Natural killer cell (primary cell): ENCODE measurements at regions not wholly inside any gene's neighbourhood (a gene's known extent, or its start where the extent isn't known, plus 50 kb on each side); places are given as distances from the start of the nearest gene placed in this dataset.

ENCODE experiments used
- ATAC-seq, 3 donors: fragments of 150-1000 bp in 2 of 3; fragments of 200-7000 bp in 1 of 3; cut with Tn5 transposase; 1 replicate in 1 of 3; 2 replicates in 2 of 3; pipeline ENCODE4 v1.10.0; 2021; ENCODE audit warnings: mild to moderate bottlenecking in 2 of 3, moderate library complexity in 2 of 3
- DNase-seq, 2 donors: peaks; one replicate each; pipeline versions ENCODE4 v3.0.0 to v3.0.0-alpha.2; 2013 to 2021; ENCODE audit warnings: mixed read lengths in 1 of 2
- H3K27ac ChIP-seq: one replicate; pipeline ENCODE4 v1.5.1; 2013; ENCODE audit warnings: mild to moderate bottlenecking, low read length
- H3K27me3 ChIP-seq: one replicate; pipeline ENCODE4 v1.6.1; 2013; ENCODE audit warnings: low read length; ENCODE audit not compliant: control insufficient read depth, insufficient read depth
- H3K36me3 ChIP-seq: one replicate; pipeline ENCODE4 v1.6.1; 2013; ENCODE audit warnings: low read length; ENCODE audit not compliant: control insufficient read depth, insufficient read depth
- H3K4me1 ChIP-seq: one replicate; pipeline ENCODE4 v1.6.1; 2013; ENCODE audit warnings: low read length; ENCODE audit not compliant: control insufficient read depth, insufficient read depth
- H3K4me3 ChIP-seq: one replicate; pipeline ENCODE4 v1.5.1; 2013; ENCODE audit warnings: low read length
- H3K9me3 ChIP-seq: one replicate; pipeline ENCODE4 v1.6.1; 2013; ENCODE audit warnings: low read length; ENCODE audit not compliant: control insufficient read depth, insufficient read depth
- H3K27ac Mint-ChIP-seq, 2 donors: one replicate each; pipeline ENCODE4 v1.8.0; 2022; ENCODE audit warnings: mild to moderate bottlenecking in 2 of 2, mixed read lengths in 2 of 2, moderate library complexity in 1 of 2
- H3K27me3 Mint-ChIP-seq, 2 donors: one replicate each; pipeline ENCODE4 v1.8.0; 2022; ENCODE audit warnings: low read depth in 2 of 2, mixed read lengths in 2 of 2
- H3K36me3 Mint-ChIP-seq: one replicate; pipeline ENCODE4 v1.8.0; 2022; ENCODE audit warnings: mixed read lengths
- H3K4me1 Mint-ChIP-seq, 2 donors: one replicate each; pipeline ENCODE4 v1.8.0; 2022; ENCODE audit warnings: mixed read lengths in 2 of 2
- H3K4me3 Mint-ChIP-seq: one replicate; pipeline ENCODE4 v1.8.0; 2022; ENCODE audit warnings: mild to moderate bottlenecking, moderate library complexity, mixed read lengths
- H3K9me3 Mint-ChIP-seq, 2 donors: one replicate each; pipeline ENCODE4 v1.8.0; 2022; ENCODE audit warnings: mixed read lengths in 2 of 2
- CTCF ChIP-seq: fragments of 200-600 bp; IDR thresholded peaks from one replicate; pipeline ENCODE4 v1.8.0; 2022; ENCODE audit warnings: antibody characterized with exemption
- WGBS: methylation state at CpG from one replicate; pipeline ENCODE4 v1.1.7; 2013; ENCODE audit warnings: missing lambda C conversion rate; ENCODE audit not compliant: insufficient coverage; 5-methylcytosine and 5-hydroxymethylcytosine counted together
- intact Hi-C: fragments of 100-400 bp; cut with micrococcal nuclease; formaldehyde crosslinking; loops from one replicate; pipeline ENCODE4 v1.14.2; 2022

- H3K36me3 Mint-ChIP-seq: no peaks in the 10 kb centered on the region
Observed at GRCh38 chr6:149181304-149181703, 136.2 kb upstream of the TAB2 start.

GRCh38 chr6:149182262-149182661, 135.2 kb upstream of the TAB2 start:
- peaks cover 6 to 8% of the 10 kb centered on the region in 2 donors for H3K27me3 Mint-ChIP-seq

More at GRCh38 chr6:149181304-149181703, 136.2 kb upstream of the TAB2 start:
- ATAC-seq: no peak
- no peaks in the 10 kb centered on the region for H3K9me3 ChIP-seq
- no peak overlapping the region for H3K4me3 Mint-ChIP-seq
- no peaks in the 10 kb centered on the region for H3K4me1 Mint-ChIP-seq
- intact Hi-C loops: no loop called here
- H3K9me3 Mint-ChIP-seq: no peaks in the 10 kb centered on the region
- no peak overlapping the region for H3K27ac Mint-ChIP-seq
- H3K4me1 ChIP-seq: no peaks in the 10 kb centered on the region
- H3K4me3 ChIP-seq: no peak overlapping the region
- peaks cover 4 to 8% of the 10 kb centered on the region in 2 donors for H3K27me3 Mint-ChIP-seq
- no peak for TF ChIP-seq CTCF
- H3K27me3 ChIP-seq: no peaks in the 10 kb centered on the region
- DNase-seq: no peak
- 83% methylated on average over 5 of the region's 5 CpGs for WGBS
- no peak overlapping the region for H3K27ac ChIP-seq
- H3K36me3 ChIP-seq: no peaks in the 10 kb centered on the region

GRCh38 chr6:149184523-149184922, 133.0 kb upstream of the TAB2 start:
- H3K4me1 ChIP-seq: no peaks in the 10 kb centered on the region
- 92% methylated on average over 2 of the region's 2 CpGs for WGBS
- no peak overlapping the region for H3K27ac ChIP-seq
- no peaks in the 10 kb centered on the region for H3K9me3 Mint-ChIP-seq
- no peaks in the 10 kb centered on the region for H3K9me3 ChIP-seq
- no peaks in the 10 kb centered on the region for H3K36me3 Mint-ChIP-seq
- H3K27me3 ChIP-seq: no peaks in the 10 kb centered on the region
- no peaks in the 10 kb centered on the region for H3K4me1 Mint-ChIP-seq
- no peaks in the 10 kb centered on the region for H3K36me3 ChIP-seq
- ATAC-seq (no peak), DNase-seq (no peak)
- intact Hi-C loops: no loop called here
- no peak overlapping the region for H3K4me3 Mint-ChIP-seq
- H3K27ac Mint-ChIP-seq: no peak overlapping the region
- no peak for TF ChIP-seq CTCF
- no peak overlapping the region for H3K4me3 ChIP-seq
- peaks cover 6 to 8% of the 10 kb centered on the region in 2 donors for H3K27me3 Mint-ChIP-seq

More at GRCh38 chr6:149182262-149182661, 135.2 kb upstream of the TAB2 start:
- Mint-ChIP-seq H3K36me3 (no peaks in the 10 kb centered on the region), H3K4me3 (no peak overlapping the region), H3K4me1 (no peaks in the 10 kb centered on the region), H3K27ac (no peak overlapping the region), H3K9me3 (no peaks in the 10 kb centered on the region)
- TF ChIP-seq CTCF: no peak
- H3K36me3 ChIP-seq: no peaks in the 10 kb centered on the region
- ATAC-seq (no peak), DNase-seq (no peak)
- no peaks in the 10 kb centered on the region for H3K9me3 ChIP-seq
- no peak overlapping the region for H3K27ac ChIP-seq
- no peaks in the 10 kb centered on the region for H3K4me1 ChIP-seq
- no peaks in the 10 kb centered on the region for H3K27me3 ChIP-seq
- no peak overlapping the region for H3K4me3 ChIP-seq
- intact Hi-C loops: no loop called here
- 60% methylated on average over 6 of the region's 6 CpGs for WGBS

- H3K4me3 ChIP-seq: no peak overlapping the region
- H3K27ac Mint-ChIP-seq: no peak overlapping the region
- no peaks in the 10 kb centered on the region for H3K36me3 ChIP-seq
- H3K36me3 Mint-ChIP-seq: no peaks in the 10 kb centered on the region
- no peak overlapping the region for H3K4me3 Mint-ChIP-seq
- no peak overlapping the region for H3K27ac ChIP-seq
- DNase-seq (no peak), ATAC-seq (no peak)
- no peaks in the 10 kb centered on the region for H3K4me1 ChIP-seq
- no peaks in the 10 kb centered on the region for H3K9me3 Mint-ChIP-seq
- H3K27me3 Mint-ChIP-seq: peaks cover 6 to 8% of the 10 kb centered on the region in 2 donors
- no peaks in the 10 kb centered on the region for H3K4me1 Mint-ChIP-seq
- TF ChIP-seq CTCF: no peak
- WGBS: 98% methylated on average over 7 of the region's 7 CpGs
- H3K9me3 ChIP-seq: no peaks in the 10 kb centered on the region
- H3K27me3 ChIP-seq: no peaks in the 10 kb centered on the region
- intact Hi-C loops: no loop called here
Observed at GRCh38 chr6:149185799-149186357, 131.6 kb upstream of the TAB2 start.
